Neural cell (in vitro differentiated cells): ENCODE measurements at regions not wholly inside any gene's neighbourhood (a gene's known extent, or its start where the extent isn't known, plus 50 kb on each side); places are given as distances from the start of the nearest gene placed in this dataset.
A peak's percentile ranks its signal among the peaks of the same experiment; 100 is the strongest.

Experiments
- H2AFZ ChIP-seq: fragments of 200-600, 300-800 bp; sonication (generic), shearing (Covaris generic); 2 replicates; pipeline ENCODE4 v1.6.0; 2014; ENCODE audit warnings: low read depth, mild to moderate bottlenecking, antibody characterized with exemption, low read length, moderate library complexity
- H3F3A ChIP-seq: fragments of 200-600 bp; shearing (Covaris generic); 2 replicates; pipeline ENCODE4 v1.6.1; 2016; ENCODE audit warnings: mild to moderate bottlenecking, moderate library complexity, mixed read lengths, antibody characterized with exemption, low read length; ENCODE audit not compliant: insufficient read depth, poor library complexity, severe bottlenecking
- H3K27ac ChIP-seq: fragments of 200-600, 300-800 bp; sonication (generic), shearing (Covaris generic); 2 replicates; pipeline ENCODE4 v1.5.1; 2014; ENCODE audit warnings: mild to moderate bottlenecking, low read length, moderate library complexity
- H3K27me3 ChIP-seq: fragments of 300-800, 200-600 bp; sonication (generic), shearing (Covaris generic); 2 replicates; pipeline ENCODE4 v1.6.0; 2014; ENCODE audit warnings: mild to moderate bottlenecking, low read depth, low read length, moderate library complexity; ENCODE audit not compliant: insufficient read depth
- H3K36me3 ChIP-seq: fragments of 300-800, 200-600 bp; sonication (generic), shearing (Covaris generic); 2 replicates; pipeline ENCODE4 v1.5.1; 2014; ENCODE audit warnings: mild to moderate bottlenecking, antibody characterized with exemption, low read length, moderate library complexity; ENCODE audit not compliant: insufficient read depth
- H3K4me2 ChIP-seq: fragments of 300-800, 200-600 bp; sonication (generic), shearing (Covaris generic); 2 replicates; pipeline ENCODE4 v1.6.0; 2014; ENCODE audit warnings: mild to moderate bottlenecking, low read length
- H3K4me3 ChIP-seq: fragments of 300-800, 200-600 bp; sonication (generic), shearing (Covaris generic); 2 replicates; pipeline ENCODE4 v1.5.1; 2014; ENCODE audit warnings: mild to moderate bottlenecking, low read length, moderate library complexity
- H3K79me2 ChIP-seq: fragments of 200-600 bp; shearing (Covaris generic); replicated peaks from 2 replicates; pipeline ENCODE4 v1.6.0; 2014; ENCODE audit warnings: mild to moderate bottlenecking, low read length, moderate library complexity; ENCODE audit not compliant: insufficient read depth
- H3K9ac ChIP-seq: fragments of 300-800, 200-600 bp; sonication (generic), shearing (Covaris generic); 2 replicates; pipeline ENCODE4 v1.6.1; 2016; ENCODE audit warnings: mild to moderate bottlenecking, low read length, mixed read lengths
- H3K9me2 ChIP-seq: fragments of 200-600 bp; shearing (Covaris generic); 2 replicates; pipeline ENCODE4 v1.6.1; 2016; ENCODE audit warnings: mild to moderate bottlenecking, low read length, mixed read lengths; ENCODE audit not compliant: insufficient read depth
- H3K9me3 ChIP-seq: fragments of 200-600, 300-800 bp; sonication (generic), shearing (Covaris generic); 2 replicates; pipeline ENCODE4 v1.6.1; 2016; ENCODE audit warnings: mild to moderate bottlenecking, mixed run types, low read length, moderate library complexity, mixed read lengths
- H4K20me1 ChIP-seq: fragments of 200-600 bp; shearing (Covaris generic); 2 replicates; pipeline ENCODE4 v1.6.1; 2016; ENCODE audit warnings: mild to moderate bottlenecking, mixed run types; ENCODE audit not compliant: insufficient read depth
- EP300 ChIP-seq: fragments of 450-650 bp; conservative IDR thresholded peaks from 2 replicates; pipeline ENCODE4 v1.6.1; 2014; ENCODE audit warnings: antibody characterized with exemption, mild to moderate bottlenecking, moderate library complexity; ENCODE audit not compliant: poor library complexity, severe bottlenecking
- EZH2 ChIP-seq: fragments of 200-600, 300-800 bp; shearing (Covaris generic), sonication (generic); IDR thresholded peaks from 2 replicates; pipeline ENCODE4 v1.6.1; 2014; ENCODE audit warnings: antibody characterized with exemption, low read length, borderline replicate concordance, mild to moderate bottlenecking; ENCODE audit not compliant: insufficient read depth, poor library complexity, severe bottlenecking
- MXI1 ChIP-seq: fragments of 450-650 bp; conservative IDR thresholded peaks from 2 replicates; pipeline ENCODE4 v1.6.1; 2014; ENCODE audit warnings: antibody characterized with exemption, mild to moderate bottlenecking; ENCODE audit not compliant: poor library complexity, severe bottlenecking
- POLR2AphosphoS5 ChIP-seq: IDR thresholded peaks from 2 replicates; pipeline ENCODE4 v1.6.1; 2012
- RAD21 ChIP-seq: fragments of 450-650 bp; conservative IDR thresholded peaks from 2 replicates; pipeline ENCODE4 v1.6.1; 2014; ENCODE audit warnings: antibody characterized with exemption, mild to moderate bottlenecking, moderate library complexity
- SMC3 ChIP-seq: fragments of 450-650 bp; conservative IDR thresholded peaks from 2 replicates; pipeline ENCODE4 v1.6.1; 2014; ENCODE audit warnings: antibody characterized with exemption, mild to moderate bottlenecking, moderate library complexity; ENCODE audit not compliant: poor library complexity
- TAF1 ChIP-seq: IDR thresholded peaks from 2 replicates; pipeline ENCODE4 v1.6.1; 2012; ENCODE audit warnings: low read depth
- TF ChIP-seq, protein P1 (sequence below): fragments of 450-650 bp; IDR thresholded peaks from 2 replicates; pipeline ENCODE4 v1.5.1; 2014; ENCODE audit warnings: antibody characterized with exemption, mild to moderate bottlenecking, moderate library complexity; ENCODE audit not compliant: poor library complexity, severe bottlenecking
- TF ChIP-seq, protein P2 (sequence below): IDR thresholded peaks from 2 replicates; pipeline ENCODE4 v1.6.1; 2012; ENCODE audit warnings: borderline replicate concordance

DNA sequence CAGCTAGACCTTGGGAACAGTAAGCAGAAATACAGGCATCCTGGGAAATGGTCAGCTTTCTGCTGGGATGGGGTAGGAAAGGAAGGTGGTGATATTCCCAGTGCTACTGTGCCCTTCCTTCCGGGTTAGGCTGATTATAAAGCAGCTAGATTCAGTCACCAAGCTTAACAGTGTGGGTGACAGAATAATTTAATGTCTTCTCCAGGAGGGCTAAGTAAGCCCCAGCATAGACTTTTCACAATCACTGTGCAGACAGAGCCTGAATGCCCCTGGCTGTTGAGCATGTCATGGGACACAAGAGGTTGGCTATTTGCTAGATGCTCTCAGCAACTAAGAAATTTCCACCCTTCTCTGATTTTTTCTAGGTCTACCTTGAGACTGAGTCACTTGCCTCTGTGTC is 513.0 kb downstream of the TOX3 start:
- no peaks in the 10 kb centered on the region for H3K79me2 ChIP-seq
- no peaks in the 10 kb centered on the region for H3K9me3 ChIP-seq
- no peaks in the 10 kb centered on the region for H3F3A ChIP-seq
- no peak overlapping the region for H3K4me2 ChIP-seq
- TF ChIP-seq POLR2AphosphoS5 (no peak), MXI1 (no peak), RAD21 (no peak), EP300 (no peak), EZH2 (no peak), SMC3 (no peak), TAF1 (no peak)
- TF ChIP-seq, protein P1, sequence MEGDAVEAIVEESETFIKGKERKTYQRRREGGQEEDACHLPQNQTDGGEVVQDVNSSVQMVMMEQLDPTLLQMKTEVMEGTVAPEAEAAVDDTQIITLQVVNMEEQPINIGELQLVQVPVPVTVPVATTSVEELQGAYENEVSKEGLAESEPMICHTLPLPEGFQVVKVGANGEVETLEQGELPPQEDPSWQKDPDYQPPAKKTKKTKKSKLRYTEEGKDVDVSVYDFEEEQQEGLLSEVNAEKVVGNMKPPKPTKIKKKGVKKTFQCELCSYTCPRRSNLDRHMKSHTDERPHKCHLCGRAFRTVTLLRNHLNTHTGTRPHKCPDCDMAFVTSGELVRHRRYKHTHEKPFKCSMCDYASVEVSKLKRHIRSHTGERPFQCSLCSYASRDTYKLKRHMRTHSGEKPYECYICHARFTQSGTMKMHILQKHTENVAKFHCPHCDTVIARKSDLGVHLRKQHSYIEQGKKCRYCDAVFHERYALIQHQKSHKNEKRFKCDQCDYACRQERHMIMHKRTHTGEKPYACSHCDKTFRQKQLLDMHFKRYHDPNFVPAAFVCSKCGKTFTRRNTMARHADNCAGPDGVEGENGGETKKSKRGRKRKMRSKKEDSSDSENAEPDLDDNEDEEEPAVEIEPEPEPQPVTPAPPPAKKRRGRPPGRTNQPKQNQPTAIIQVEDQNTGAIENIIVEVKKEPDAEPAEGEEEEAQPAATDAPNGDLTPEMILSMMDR, result no peak
- TF ChIP-seq, protein P2, sequence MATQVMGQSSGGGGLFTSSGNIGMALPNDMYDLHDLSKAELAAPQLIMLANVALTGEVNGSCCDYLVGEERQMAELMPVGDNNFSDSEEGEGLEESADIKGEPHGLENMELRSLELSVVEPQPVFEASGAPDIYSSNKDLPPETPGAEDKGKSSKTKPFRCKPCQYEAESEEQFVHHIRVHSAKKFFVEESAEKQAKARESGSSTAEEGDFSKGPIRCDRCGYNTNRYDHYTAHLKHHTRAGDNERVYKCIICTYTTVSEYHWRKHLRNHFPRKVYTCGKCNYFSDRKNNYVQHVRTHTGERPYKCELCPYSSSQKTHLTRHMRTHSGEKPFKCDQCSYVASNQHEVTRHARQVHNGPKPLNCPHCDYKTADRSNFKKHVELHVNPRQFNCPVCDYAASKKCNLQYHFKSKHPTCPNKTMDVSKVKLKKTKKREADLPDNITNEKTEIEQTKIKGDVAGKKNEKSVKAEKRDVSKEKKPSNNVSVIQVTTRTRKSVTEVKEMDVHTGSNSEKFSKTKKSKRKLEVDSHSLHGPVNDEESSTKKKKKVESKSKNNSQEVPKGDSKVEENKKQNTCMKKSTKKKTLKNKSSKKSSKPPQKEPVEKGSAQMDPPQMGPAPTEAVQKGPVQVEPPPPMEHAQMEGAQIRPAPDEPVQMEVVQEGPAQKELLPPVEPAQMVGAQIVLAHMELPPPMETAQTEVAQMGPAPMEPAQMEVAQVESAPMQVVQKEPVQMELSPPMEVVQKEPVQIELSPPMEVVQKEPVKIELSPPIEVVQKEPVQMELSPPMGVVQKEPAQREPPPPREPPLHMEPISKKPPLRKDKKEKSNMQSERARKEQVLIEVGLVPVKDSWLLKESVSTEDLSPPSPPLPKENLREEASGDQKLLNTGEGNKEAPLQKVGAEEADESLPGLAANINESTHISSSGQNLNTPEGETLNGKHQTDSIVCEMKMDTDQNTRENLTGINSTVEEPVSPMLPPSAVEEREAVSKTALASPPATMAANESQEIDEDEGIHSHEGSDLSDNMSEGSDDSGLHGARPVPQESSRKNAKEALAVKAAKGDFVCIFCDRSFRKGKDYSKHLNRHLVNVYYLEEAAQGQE, result no peak
- no peak overlapping the region for H3K4me3 ChIP-seq
- no peak overlapping the region for H2AFZ ChIP-seq
- no peaks in the 10 kb centered on the region for H4K20me1 ChIP-seq
- H3K27ac ChIP-seq, result no peak overlapping the region
- H3K9ac ChIP-seq, result no peak overlapping the region
- no peaks in the 10 kb centered on the region for H3K9me2 ChIP-seq
- H3K27me3 ChIP-seq, result no peaks in the 10 kb centered on the region
- H3K36me3 ChIP-seq, result no peaks in the 10 kb centered on the region

DNA sequence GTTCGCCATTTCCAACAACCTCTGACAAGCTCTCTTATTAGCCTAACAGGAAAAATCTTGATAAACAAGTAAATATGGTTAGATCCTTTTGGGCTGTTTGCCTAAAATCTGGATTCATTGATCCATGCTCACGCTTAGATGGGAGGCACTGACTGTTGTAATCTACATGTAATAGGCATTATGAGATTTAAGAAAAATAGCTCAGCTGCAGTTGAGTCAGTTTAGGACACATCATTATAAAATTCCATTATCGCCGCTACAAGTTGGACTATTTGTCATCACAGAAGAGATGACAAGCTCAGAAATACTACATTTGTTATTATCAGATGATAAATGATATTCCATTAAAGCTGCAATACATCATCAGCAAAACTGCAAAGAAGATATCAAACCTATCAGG is 524.0 kb downstream of the TOX3 start:
- H3K9me3 ChIP-seq, result no peaks in the 10 kb centered on the region
- no peak overlapping the region for H3K4me2 ChIP-seq
- no peaks in the 10 kb centered on the region for H3K79me2 ChIP-seq
- H3K27me3 ChIP-seq, result no peaks in the 10 kb centered on the region
- H3K9me2 ChIP-seq, result no peaks in the 10 kb centered on the region
- no peak overlapping the region for H3K4me3 ChIP-seq
- no peaks in the 10 kb centered on the region for H3F3A ChIP-seq
- no peak overlapping the region for H3K9ac ChIP-seq
- TF ChIP-seq, protein P1, result no peak
- TF ChIP-seq RAD21 (no peak), SMC3 (no peak), MXI1 (no peak), EZH2 (no peak), POLR2AphosphoS5 (no peak), TAF1 (no peak), EP300 (no peak)
- TF ChIP-seq, protein P2, result no peak
- peak overlapping the region; percentile 67 for H3K27ac ChIP-seq
- H4K20me1 ChIP-seq, result no peaks in the 10 kb centered on the region
- no peak overlapping the region for H2AFZ ChIP-seq
- H3K36me3 ChIP-seq, result no peaks in the 10 kb centered on the region
